ENCODE measurements at regions not wholly inside any gene's neighbourhood (a gene's known extent, or its start where the extent isn't known, plus 50 kb on each side); places are given as distances from the start of the nearest gene placed in this dataset.
A peak's percentile ranks its signal among the peaks of the same experiment; 100 is the strongest.

DNA sequence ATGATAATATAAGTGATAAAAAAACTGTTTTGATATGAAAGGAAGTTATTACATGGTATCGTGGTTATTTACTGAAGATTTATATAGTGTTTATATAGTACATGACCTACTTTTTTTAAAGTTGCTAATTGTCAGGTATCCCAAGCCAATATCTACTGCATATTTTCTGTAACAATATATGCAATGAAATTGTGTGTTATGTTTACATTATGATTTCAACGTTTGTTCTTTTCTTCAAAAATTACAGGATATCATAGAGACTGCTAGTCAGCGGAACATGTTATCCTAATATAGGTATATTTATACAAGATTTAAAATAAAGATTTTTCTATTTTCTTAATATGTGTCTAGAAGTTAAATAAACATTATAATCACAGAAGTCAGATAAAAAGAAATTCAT lies 167.5 kb upstream of the DPYD start:
- no peaks in the 10 kb centered on the region for H3K27me3 ChIP-seq
- no peak for DNase-seq (ENCODE audit: low read depth in 1 of 2, low spot score in 1 of 2)
- H3K27ac ChIP-seq = no peak overlapping the region
- H3K4me3 ChIP-seq = no peak overlapping the region
- no peaks in the 10 kb centered on the region for H3K9me3 ChIP-seq (ENCODE audit: low read depth)
- TF ChIP-seq, protein P1, sequence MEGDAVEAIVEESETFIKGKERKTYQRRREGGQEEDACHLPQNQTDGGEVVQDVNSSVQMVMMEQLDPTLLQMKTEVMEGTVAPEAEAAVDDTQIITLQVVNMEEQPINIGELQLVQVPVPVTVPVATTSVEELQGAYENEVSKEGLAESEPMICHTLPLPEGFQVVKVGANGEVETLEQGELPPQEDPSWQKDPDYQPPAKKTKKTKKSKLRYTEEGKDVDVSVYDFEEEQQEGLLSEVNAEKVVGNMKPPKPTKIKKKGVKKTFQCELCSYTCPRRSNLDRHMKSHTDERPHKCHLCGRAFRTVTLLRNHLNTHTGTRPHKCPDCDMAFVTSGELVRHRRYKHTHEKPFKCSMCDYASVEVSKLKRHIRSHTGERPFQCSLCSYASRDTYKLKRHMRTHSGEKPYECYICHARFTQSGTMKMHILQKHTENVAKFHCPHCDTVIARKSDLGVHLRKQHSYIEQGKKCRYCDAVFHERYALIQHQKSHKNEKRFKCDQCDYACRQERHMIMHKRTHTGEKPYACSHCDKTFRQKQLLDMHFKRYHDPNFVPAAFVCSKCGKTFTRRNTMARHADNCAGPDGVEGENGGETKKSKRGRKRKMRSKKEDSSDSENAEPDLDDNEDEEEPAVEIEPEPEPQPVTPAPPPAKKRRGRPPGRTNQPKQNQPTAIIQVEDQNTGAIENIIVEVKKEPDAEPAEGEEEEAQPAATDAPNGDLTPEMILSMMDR (IDR thresholded peaks at IDR 0.05; ENCODE audit: low read depth, low read length) = no peak
- H3K4me1 ChIP-seq (ENCODE audit: low read depth) = no peaks in the 10 kb centered on the region
- no peaks in the 10 kb centered on the region for H3K36me3 ChIP-seq

DNA sequence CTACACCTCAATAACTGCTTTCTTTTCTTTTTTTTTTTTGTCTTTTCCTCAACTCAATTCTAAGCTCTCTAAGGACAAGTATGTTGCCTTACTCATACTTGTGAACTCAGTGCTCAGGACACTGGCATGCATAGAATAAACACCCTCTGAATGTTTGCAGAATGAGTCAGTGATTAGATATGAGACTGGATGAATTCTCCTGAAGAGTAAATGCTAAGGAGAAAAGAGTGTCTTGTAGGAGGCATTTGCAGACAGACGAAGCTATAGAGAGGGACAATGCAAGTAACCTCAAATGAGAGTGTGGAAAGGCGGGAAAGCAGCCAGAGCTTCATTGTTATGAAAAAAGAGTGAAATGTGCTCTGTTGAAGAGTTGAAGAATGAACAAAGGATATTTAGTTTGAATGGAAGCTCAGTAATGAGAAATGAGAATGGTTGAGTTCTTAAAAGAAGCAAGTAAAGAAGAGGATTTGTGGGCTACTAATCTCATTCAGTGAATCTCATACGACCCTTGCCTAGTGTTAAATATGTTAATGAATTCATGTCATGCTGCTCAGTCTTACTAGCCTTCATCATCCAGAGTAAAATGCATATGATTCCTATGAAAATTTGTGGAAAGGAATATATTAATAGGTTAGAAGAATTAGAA lies 166.1 kb upstream of the DPYD start:
- no peaks in the 10 kb centered on the region for H3K9me3 ChIP-seq (ENCODE audit: low read depth)
- TF ChIP-seq, protein P1 (IDR thresholded peaks at IDR 0.05; ENCODE audit: low read depth, low read length) = no peak
- no peaks in the 10 kb centered on the region for H3K4me1 ChIP-seq (ENCODE audit: low read depth)
- peak in 1 of 2 donors; percentile 97 for DNase-seq (ENCODE audit: low read depth in 1 of 2, low spot score in 1 of 2)
- no peak overlapping the region for H3K27ac ChIP-seq
- H3K36me3 ChIP-seq = no peaks in the 10 kb centered on the region
- no peaks in the 10 kb centered on the region for H3K27me3 ChIP-seq
- no peak overlapping the region for H3K4me3 ChIP-seq

DNA sequence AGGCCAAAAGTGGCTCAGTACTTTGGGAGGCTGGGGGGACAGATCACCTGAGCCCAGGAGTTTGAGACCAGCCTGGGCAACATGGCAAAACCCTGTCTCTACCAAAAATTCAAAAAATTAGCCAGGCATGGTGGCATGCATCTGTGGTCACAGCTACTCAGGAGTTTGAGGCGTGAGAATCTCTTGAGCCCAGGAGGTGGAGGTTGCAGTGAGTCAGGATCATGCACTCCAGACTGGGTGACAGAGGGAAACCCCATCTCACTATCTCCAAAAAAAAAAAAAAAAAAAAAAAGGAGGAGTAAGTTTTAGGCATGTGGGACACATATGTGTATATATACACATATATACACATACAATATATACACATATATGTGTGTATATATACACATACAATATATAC lies 165.3 kb upstream of the DPYD start:
- no peaks in the 10 kb centered on the region for H3K36me3 ChIP-seq
- TF ChIP-seq, protein P1 (IDR thresholded peaks at IDR 0.05; ENCODE audit: low read depth, low read length) = no peak
- H3K27ac ChIP-seq = no peak overlapping the region
- H3K27me3 ChIP-seq = no peaks in the 10 kb centered on the region
- H3K4me3 ChIP-seq = no peak overlapping the region
- DNase-seq (ENCODE audit: low read depth in 1 of 2, low spot score in 1 of 2) = peak in 1 of 2 donors; percentile 55
- H3K4me1 ChIP-seq (ENCODE audit: low read depth) = no peaks in the 10 kb centered on the region
- no peaks in the 10 kb centered on the region for H3K9me3 ChIP-seq (ENCODE audit: low read depth)

DNA sequence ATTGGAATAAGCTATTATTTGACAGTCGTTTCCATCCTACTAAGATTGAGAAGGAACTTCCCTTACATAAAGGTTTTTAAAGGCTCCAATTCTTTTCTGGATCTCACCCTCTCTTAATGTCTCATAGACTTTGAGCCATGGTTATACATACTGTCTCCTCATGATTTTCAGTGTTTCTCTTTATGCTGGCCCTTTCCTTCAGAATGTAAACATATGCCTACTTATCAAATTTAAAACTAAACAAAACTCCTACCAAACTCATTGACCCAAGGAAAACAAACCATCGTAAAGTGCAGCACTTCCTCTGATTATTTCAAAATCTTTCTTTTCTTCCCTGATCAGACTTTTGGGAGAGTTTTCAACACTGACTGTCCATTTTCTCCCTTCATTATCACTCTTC lies 163.4 kb upstream of the DPYD start:
- Histone ChIP-seq H3K9me3 (ENCODE audit: low read depth) (no peaks in the 10 kb centered on the region), H3K27ac (no peak overlapping the region), H3K36me3 (no peaks in the 10 kb centered on the region), H3K4me3 (no peak overlapping the region), H3K27me3 (no peaks in the 10 kb centered on the region), H3K4me1 (ENCODE audit: low read depth) (no peaks in the 10 kb centered on the region)
- TF ChIP-seq, protein P1 (IDR thresholded peaks at IDR 0.05; ENCODE audit: low read depth, low read length) = no peak
- DNase-seq (ENCODE audit: low read depth in 1 of 2, low spot score in 1 of 2) = no peak

DNA sequence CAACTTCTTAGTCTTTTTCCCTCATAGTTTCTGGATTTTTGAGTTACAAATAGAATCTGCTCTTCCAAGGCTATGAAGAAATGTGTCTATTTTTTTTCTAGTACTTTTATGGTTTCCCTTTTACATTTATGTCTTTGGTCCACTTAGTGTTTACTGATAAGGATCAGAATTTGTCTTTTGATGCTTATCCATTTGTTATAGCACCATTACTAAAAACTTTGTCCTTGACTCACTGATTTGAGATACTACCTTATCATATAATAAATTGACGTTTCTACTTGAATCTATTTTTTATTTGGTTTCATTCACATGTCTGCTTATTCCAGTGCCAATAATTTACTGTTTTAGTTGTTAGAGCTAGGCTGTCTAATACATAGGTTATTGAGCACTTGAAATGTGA lies 161.1 kb upstream of the DPYD start:
- Histone ChIP-seq H3K9me3 (ENCODE audit: low read depth) (no peaks in the 10 kb centered on the region), H3K4me1 (ENCODE audit: low read depth) (no peaks in the 10 kb centered on the region), H3K36me3 (no peaks in the 10 kb centered on the region), H3K27me3 (no peaks in the 10 kb centered on the region), H3K4me3 (no peak overlapping the region), H3K27ac (no peak overlapping the region)
- TF ChIP-seq, protein P1 (IDR thresholded peaks at IDR 0.05; ENCODE audit: low read depth, low read length) = no peak
- no peak for DNase-seq (ENCODE audit: low read depth in 1 of 2, low spot score in 1 of 2)

All from cardiac muscle cell (in vitro differentiated cells and primary cell).